KMS-11 (cell line): ENCODE measurements at regions not wholly inside any gene's neighbourhood (a gene's known extent, or its start where the extent isn't known, plus 50 kb on each side); places are given as distances from the start of the nearest gene placed in this dataset.
A peak's percentile ranks its signal among the peaks of the same experiment; 100 is the strongest.

ENCODE experiments used
- H2AFZ ChIP-seq: fragments of 200-600 bp; sonication (generic); 2 replicates; pipeline ENCODE4 v1.6.1; 2016; ENCODE audit warnings: antibody characterized with exemption, mixed run types, low read depth
- H3K27ac ChIP-seq: fragments of 200-600 bp; sonication (generic); 2 replicates; pipeline ENCODE4 v1.6.1; 2016; ENCODE audit warnings: mild to moderate bottlenecking, mixed run types
- H3K27me3 ChIP-seq: fragments of 200-600 bp; sonication (generic); 2 replicates; pipeline ENCODE4 v1.6.1; 2017; ENCODE audit warnings: mild to moderate bottlenecking, low read depth, mixed run types, moderate library complexity; ENCODE audit not compliant: insufficient read depth
- H3K36me3 ChIP-seq: fragments of 200-600 bp; sonication (generic); 2 replicates; pipeline ENCODE4 v1.6.1; 2017; ENCODE audit warnings: mild to moderate bottlenecking, mixed run types; ENCODE audit not compliant: insufficient read depth
- H3K4me1 ChIP-seq: fragments of 200-600 bp; sonication (generic); 2 replicates; pipeline ENCODE4 v1.6.1; 2016; ENCODE audit warnings: mild to moderate bottlenecking, low read depth, mixed run types; ENCODE audit not compliant: poor library complexity, severe bottlenecking
- H3K4me2 ChIP-seq: fragments of 200-600 bp; sonication (generic); 2 replicates; pipeline ENCODE4 v1.7.0; 2016; ENCODE audit warnings: mild to moderate bottlenecking, mixed run types
- H3K4me3 ChIP-seq: fragments of 200-600 bp; sonication (generic); IDR thresholded peaks from 2 replicates; pipeline ENCODE4 v1.6.1; 2017; ENCODE audit warnings: low read depth, low read length, mixed read lengths; ENCODE audit not compliant: insufficient read depth
- H3K79me2 ChIP-seq: fragments of 200-600 bp; sonication (generic); 2 replicates; pipeline ENCODE4 v1.6.1; 2016; ENCODE audit warnings: low read depth, mixed run types; ENCODE audit not compliant: insufficient read depth
- H3K9ac ChIP-seq: fragments of 200-600 bp; sonication (generic); 2 replicates; pipeline ENCODE4 v1.6.1; 2016; ENCODE audit warnings: mild to moderate bottlenecking, mixed run types
- H4K20me1 ChIP-seq: fragments of 200-600 bp; sonication (generic); 2 replicates; pipeline ENCODE4 v1.6.1; 2016; ENCODE audit warnings: mild to moderate bottlenecking, mixed run types; ENCODE audit not compliant: insufficient read depth
- TF ChIP-seq, protein P1 (sequence below): fragments of 200-600 bp; sonication (generic); conservative IDR thresholded peaks from 2 replicates; pipeline ENCODE4 v1.6.1; 2017; ENCODE audit warnings: low read depth, mild to moderate bottlenecking, antibody characterized with exemption, low read length, moderate library complexity, mixed read lengths

DNA sequence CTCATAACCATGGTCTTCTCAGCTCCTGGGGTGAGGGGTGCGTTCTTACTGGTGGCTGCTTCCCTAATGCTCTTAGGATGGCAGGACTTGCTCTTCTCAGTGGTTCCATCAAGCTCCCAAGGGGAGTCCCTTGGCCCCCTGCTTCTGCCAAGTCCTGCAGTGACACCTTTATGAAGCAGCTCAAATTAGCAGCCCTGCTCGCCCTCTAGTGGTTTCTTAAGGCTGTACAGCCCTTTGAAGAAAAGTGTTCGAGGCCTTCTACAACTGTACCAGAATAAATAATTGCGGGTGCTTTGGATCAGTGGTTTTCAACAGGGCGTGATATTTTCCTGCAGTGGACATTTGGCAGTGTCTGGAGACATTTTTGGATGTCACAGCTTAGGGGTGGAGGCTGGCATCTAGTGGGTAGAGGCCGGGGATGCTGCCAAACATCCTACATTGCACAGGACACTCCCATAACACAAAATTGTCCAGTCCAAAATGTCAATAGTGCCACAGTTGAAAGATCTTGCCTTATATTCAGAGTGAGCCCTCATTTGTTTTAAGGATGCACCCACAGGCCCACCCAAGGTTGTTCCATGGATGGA lies 204.7 kb upstream of the S100G start:
- Histone ChIP-seq H4K20me1 (no peaks in the 10 kb centered on the region), H3K9ac (no peak overlapping the region), H3K4me1 (no peaks in the 10 kb centered on the region), H3K27me3 (no peaks in the 10 kb centered on the region), H3K36me3 (no peaks in the 10 kb centered on the region), H2AFZ (no peak overlapping the region), H3K4me2 (no peak overlapping the region), H3K79me2 (no peaks in the 10 kb centered on the region), H3K27ac (no peak overlapping the region), H3K4me3 (no peak overlapping the region)
- TF ChIP-seq, protein P1, sequence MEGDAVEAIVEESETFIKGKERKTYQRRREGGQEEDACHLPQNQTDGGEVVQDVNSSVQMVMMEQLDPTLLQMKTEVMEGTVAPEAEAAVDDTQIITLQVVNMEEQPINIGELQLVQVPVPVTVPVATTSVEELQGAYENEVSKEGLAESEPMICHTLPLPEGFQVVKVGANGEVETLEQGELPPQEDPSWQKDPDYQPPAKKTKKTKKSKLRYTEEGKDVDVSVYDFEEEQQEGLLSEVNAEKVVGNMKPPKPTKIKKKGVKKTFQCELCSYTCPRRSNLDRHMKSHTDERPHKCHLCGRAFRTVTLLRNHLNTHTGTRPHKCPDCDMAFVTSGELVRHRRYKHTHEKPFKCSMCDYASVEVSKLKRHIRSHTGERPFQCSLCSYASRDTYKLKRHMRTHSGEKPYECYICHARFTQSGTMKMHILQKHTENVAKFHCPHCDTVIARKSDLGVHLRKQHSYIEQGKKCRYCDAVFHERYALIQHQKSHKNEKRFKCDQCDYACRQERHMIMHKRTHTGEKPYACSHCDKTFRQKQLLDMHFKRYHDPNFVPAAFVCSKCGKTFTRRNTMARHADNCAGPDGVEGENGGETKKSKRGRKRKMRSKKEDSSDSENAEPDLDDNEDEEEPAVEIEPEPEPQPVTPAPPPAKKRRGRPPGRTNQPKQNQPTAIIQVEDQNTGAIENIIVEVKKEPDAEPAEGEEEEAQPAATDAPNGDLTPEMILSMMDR = peak; percentile 82

- no peaks in the 10 kb centered on the region for H3K4me1 ChIP-seq
- no peaks in the 10 kb centered on the region for H3K79me2 ChIP-seq
- no peaks in the 10 kb centered on the region for H4K20me1 ChIP-seq
- no peaks in the 10 kb centered on the region for H3K27me3 ChIP-seq
- H3K36me3 ChIP-seq = no peaks in the 10 kb centered on the region
- TF ChIP-seq, protein P1 = no peak
- H3K4me3 ChIP-seq = no peak overlapping the region
- H2AFZ ChIP-seq = no peak overlapping the region
- no peak overlapping the region for H3K9ac ChIP-seq
- H3K4me2 ChIP-seq = no peak overlapping the region
- H3K27ac ChIP-seq = no peak overlapping the region
Observed at GRCh38 chrX:16451334-16451733, 198.6 kb upstream of the S100G start.

DNA sequence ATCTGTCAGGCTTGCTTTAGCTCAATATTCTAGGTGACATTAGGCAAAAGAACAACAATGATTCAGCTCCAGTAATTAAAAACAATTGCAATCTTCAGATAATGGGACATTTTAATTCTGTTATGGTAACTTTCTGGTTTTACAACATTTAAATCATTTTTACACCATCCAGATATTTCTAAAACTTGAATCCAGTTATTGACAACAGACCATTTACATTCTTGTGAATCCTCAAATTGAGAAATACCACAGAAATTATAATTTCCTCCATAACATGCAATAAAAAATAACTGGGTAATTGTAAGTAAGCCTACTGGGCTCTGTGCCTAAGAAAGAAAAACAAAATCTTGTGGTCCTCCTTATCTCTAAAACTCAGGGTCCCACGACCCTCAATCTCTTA lies 195.0 kb upstream of the S100G start:
- Histone ChIP-seq H3K27ac (no peak overlapping the region), H3K4me1 (no peaks in the 10 kb centered on the region), H3K4me2 (no peak overlapping the region), H2AFZ (no peak overlapping the region), H3K27me3 (no peaks in the 10 kb centered on the region), H3K36me3 (no peaks in the 10 kb centered on the region), H4K20me1 (no peaks in the 10 kb centered on the region), H3K9ac (no peak overlapping the region), H3K4me3 (no peak overlapping the region), H3K79me2 (no peaks in the 10 kb centered on the region)
- TF ChIP-seq, protein P1 = no peak

DNA sequence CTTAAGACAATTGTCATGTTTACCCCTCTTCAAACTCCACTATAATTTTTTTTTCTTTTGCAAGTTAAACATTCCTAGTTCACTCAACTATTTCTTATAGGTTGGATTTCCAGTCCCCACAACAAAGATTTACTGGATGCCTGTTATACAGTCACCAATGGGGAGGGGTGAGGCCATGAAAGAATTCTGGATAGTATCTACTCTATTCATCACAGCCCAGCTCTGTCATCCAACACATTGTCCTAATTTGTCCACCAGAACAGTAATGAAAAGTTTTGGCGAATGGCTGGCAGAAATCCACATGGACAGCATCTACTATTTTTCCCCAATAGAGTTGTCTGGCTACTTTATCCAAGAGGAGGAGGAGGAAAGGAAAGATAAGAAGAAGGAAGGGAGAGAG lies 192.7 kb upstream of the S100G start:
- no peak overlapping the region for H3K4me2 ChIP-seq
- H4K20me1 ChIP-seq = no peaks in the 10 kb centered on the region
- no peaks in the 10 kb centered on the region for H3K79me2 ChIP-seq
- H3K36me3 ChIP-seq = no peaks in the 10 kb centered on the region
- no peak overlapping the region for H3K4me3 ChIP-seq
- no peak overlapping the region for H2AFZ ChIP-seq
- H3K27me3 ChIP-seq = no peaks in the 10 kb centered on the region
- H3K4me1 ChIP-seq = no peaks in the 10 kb centered on the region
- no peak overlapping the region for H3K9ac ChIP-seq
- no peak overlapping the region for H3K27ac ChIP-seq
- TF ChIP-seq, protein P1 = no peak
